ENCODE measurements at regions not wholly inside any gene's neighbourhood (a gene's known extent, or its start where the extent isn't known, plus 50 kb on each side); places are given as distances from the start of the nearest gene placed in this dataset.
"Not testable (repeated sequence)": the region's sequence is repeated elsewhere in the genome, so short reads cannot be mapped to it uniquely, and the experiment has no call there.

DNA sequence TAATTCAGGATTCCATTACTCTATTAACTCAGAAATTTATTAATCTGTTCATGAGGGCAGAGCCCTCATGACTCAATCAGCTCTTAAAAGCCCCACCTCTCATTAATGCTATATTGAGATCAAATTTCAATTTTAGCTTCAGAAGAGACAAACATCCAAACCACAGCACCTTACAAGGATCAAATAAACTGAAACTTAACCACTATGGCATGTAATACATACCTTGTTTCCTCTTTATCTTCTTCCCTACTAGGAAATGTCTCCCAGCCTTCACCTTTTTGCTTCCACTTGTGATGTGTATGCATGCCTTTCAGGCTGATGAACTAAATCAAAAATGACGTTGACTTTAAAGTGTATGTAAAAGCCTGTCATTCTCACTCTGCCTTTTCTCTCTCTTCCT lies 2121.3 kb downstream of the NCAM2 start:
- DNase-seq, result no peak

DNA sequence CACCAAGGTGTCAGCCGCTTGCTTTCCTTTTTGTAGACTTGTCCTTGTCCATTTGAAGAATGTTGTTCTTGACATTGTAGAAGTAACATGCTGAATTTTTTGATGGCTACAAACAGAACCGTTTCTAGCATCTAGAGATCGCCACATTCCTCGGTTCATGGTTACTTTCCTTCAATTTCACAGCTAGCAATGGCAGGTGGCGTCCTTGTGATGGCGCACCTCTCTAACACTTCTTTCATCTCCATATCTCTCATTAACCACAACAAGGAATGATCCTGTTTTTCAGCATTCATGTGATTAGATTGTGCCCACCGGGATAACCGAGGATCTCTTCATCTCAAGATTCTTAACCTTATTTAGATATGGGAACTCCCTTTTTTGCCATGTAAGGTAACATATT lies 2129.8 kb downstream of the NCAM2 start:
- no peak for DNase-seq

DNA sequence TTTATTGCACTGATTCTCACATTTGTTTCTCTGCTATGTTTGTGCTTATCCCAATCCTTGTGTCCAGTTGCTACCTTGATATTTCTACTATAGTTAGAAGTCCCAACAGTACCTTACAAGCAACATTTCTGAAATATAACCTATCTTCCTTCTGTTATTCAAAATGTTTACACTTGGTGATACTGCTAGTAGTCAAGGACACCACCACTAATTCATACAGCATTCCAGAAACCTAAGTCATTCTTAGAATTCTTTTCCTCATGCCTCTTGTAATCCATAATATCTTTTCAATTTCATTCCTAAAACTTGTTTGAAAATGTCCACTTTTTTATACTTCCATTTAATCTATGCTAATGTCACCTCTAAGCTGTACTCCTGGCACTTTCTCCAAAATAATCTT lies 2132.1 kb downstream of the NCAM2 start:
- DNase-seq, result no peak

DNA sequence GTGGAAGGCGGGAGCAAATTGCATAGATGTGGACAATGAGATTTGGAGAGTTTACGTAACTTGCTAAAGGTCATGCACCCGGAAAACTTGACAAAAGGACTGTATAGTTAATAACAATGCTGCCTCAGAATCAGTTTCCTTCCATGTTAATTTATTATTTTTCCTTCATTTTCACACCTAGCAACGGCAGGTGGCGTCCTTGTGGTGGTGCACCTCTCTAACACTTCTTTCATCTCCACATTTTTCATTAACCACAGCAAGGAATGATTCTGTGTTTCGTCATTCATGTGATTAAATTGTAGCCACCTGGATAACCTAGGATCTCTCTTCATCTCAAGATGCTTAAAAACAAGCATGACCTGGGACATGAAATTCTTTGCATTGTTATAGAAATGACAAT lies 2133.0 kb downstream of the NCAM2 start:
- no peak for DNase-seq

DNA sequence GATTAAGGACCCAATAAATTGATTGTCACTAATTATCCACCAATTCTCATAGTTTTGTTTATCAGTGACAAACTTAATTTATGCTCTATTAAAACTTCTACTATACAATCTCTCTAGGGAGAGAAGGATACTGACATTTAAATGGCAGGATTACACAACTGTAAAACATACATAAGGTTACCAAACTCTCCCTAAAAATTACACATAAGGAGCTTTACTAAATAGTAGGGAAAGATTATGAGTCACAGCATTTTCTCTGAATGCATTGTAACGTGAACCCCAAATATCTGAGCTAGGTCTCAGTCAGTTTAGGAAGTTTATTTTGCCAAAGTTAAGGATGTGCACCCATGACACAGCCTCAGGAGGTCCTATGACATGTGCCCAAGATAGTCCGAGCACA lies 2140.6 kb downstream of the NCAM2 start:
- no peak for DNase-seq

DNA sequence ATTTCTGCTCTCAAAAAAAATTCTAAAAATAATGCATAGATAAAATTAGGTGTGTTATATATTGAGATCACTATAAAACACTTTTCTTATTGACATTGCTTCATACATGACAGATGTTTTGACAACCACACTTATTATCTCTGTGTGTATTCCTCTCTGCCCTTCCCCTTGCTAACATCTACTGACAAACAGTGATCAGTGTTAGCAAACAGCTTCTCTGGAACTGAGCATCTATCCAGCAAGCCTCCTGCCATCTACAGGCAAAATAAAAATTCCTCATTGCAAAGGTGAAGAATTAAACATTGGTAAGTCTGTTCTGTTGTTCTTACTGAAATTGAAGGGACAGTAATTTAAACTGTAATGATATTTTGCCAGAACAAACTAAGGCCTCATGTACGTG lies 2153.9 kb downstream of the NCAM2 start:
- DNase-seq, result no peak

DNA sequence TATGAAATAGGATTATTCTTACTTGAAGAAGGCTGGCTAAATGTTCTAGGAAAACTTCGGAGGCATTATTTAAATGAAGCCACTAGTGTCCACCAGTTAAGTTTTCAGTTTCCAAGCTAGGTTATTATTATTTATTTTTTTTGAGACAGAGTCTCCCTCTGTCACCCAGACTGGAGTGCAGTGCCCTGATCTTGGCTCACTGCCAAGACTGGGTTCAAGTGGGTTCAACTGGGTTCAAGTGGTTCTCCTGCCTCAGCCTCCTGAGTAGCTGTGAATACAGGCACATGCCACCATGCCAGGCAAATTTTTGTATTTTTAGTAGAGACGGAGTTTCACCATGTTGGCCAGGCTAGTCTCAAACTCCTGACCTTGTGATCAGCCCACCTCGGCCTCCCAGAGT lies 2155.6 kb downstream of the NCAM2 start:
- DNase-seq, result not testable (repeated sequence)

DNA sequence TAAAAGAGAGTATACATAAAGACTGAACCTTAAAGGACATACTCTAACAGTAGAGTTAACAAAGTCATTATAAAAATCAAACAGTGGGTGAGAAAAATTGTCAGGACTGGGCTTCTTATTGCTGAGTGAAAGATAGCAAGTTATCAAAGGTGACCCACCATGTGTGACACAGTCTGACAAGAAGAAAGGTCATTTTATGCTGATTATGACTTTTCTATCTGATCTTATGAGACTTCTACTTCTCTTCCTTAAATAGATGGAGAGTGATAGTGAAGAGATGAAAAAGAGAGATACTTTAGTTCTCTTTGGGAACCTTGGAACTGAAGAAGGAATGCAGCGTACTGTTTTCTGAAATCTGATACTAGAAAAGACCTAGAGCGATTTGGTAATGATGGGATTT lies 2157.1 kb downstream of the NCAM2 start:
- no peak for DNase-seq

DNA sequence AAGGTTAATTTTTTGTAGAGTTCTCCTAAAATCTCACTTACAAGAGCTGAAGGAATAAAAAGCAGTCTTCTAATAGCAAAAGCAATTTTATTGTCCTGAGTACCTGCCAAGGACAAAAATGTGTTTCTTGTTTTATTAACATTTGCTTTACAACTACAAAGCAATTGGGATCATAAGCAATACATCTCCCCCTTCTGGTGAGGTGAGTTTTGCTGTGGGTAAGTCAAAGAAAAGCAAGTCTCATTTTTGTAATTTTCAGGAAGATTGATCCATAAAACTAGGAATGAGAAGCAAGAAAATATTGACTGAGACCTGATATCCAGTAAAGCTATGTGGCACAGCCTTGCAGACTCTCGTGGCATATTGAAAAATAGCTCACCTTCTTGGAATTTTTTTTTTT lies 2162.7 kb downstream of the NCAM2 start:
- no peak for DNase-seq

DNA sequence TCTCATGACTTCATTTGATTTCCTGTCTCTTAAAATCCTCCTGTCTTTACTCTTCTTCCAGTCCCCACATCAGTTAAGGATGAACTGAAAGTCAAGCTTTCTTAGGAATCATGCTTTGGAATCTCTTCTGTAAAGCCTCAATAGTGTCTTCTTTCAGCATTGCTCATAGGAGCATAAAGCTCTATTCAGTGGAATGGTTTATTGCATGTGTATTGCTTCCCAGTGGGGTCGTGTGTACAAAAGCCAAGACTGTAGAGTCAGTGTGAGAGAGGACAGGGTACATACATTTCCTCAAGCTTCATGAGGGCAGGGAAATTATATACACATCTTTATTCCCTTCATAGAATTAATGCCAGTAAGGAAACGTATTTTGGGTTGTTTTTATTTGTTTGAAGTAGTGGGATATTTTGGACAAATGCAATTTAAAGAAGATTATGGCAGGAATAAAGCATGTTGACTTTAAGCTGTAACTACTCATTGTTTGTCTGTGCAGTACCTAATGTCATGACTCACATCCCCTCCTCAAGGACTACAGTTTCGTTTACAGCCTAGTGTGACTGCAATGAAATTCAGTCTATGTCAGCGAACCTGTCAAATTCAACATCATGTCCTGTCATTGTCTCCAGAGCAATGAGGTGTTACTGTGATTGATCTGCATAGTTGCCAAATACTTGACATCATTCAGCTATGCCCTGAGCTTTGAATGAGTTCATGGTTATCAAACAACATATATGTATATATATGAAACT lies 2164.2 kb downstream of the NCAM2 start:
- no peak for DNase-seq

All from CD4-positive, alpha-beta T cell treated with Interleukin-10 for 1 hour (primary cell).